HG03460 (cell line): ENCODE measurements at regions not wholly inside any gene's neighbourhood (a gene's known extent, or its start where the extent isn't known, plus 50 kb on each side); places are given as distances from the start of the nearest gene placed in this dataset.

Source experiments
- ATAC-seq: cut with Tn5 transposase; IDR thresholded peaks from one replicate; pipeline ENCODE4 v1.9.1; 2021; ENCODE audit not compliant: unreplicated experiment

- ATAC-seq: no peak
Measured at GRCh38 chr1:217012659-217013058, 289.4 kb upstream of the ESRRG start.

GRCh38 chr1:217011097-217011496, 287.9 kb upstream of the ESRRG start:
- no peak for ATAC-seq

GRCh38 chr1:217010253-217010652, 287.0 kb upstream of the ESRRG start:
- ATAC-seq: no peak

- no peak for ATAC-seq
Measured at GRCh38 chr1:217009376-217009775, 286.1 kb upstream of the ESRRG start.

- ATAC-seq: no peak
Measured at GRCh38 chr1:217004776-217005436, 281.7 kb upstream of the ESRRG start.

GRCh38 chr1:217003355-217003754, 280.1 kb upstream of the ESRRG start:
- ATAC-seq: no peak

GRCh38 chr1:216997831-216998230, 274.6 kb upstream of the ESRRG start:
- ATAC-seq: no peak

- no peak for ATAC-seq
Measured at GRCh38 chr1:216997069-216997468, 273.8 kb upstream of the ESRRG start.

GRCh38 chr1:216984536-216984935, 261.3 kb upstream of the ESRRG start:
- no peak for ATAC-seq

- ATAC-seq: no peak
Measured at GRCh38 chr1:216983823-216984222, 260.6 kb upstream of the ESRRG start.

- no peak for ATAC-seq
Measured at GRCh38 chr1:216961516-216961915, 238.3 kb upstream of the ESRRG start.

- no peak for ATAC-seq
Measured at GRCh38 chr1:216960716-216961115, 237.5 kb upstream of the ESRRG start.

- ATAC-seq: no peak
Measured at GRCh38 chr1:216958569-216958968, 235.3 kb upstream of the ESRRG start.

- ATAC-seq: no peak
Measured at GRCh38 chr1:216953495-216953894, 230.3 kb upstream of the ESRRG start.

GRCh38 chr1:216952864-216953263, 229.6 kb upstream of the ESRRG start:
- no peak for ATAC-seq

GRCh38 chr1:216945538-216946080, 222.4 kb upstream of the ESRRG start:
- no peak for ATAC-seq

- ATAC-seq: no peak
Measured at GRCh38 chr1:216944864-216945510, 221.8 kb upstream of the ESRRG start.

- no peak for ATAC-seq
Measured at GRCh38 chr1:216937491-216937890, 214.3 kb upstream of the ESRRG start.

- no peak for ATAC-seq
Measured at GRCh38 chr1:216936779-216937178, 213.6 kb upstream of the ESRRG start.

- ATAC-seq: no peak
Measured at GRCh38 chr1:216935901-216936300, 212.7 kb upstream of the ESRRG start.

GRCh38 chr1:216932424-216932823, 209.2 kb upstream of the ESRRG start:
- no peak for ATAC-seq

GRCh38 chr1:216929870-216930582, 206.8 kb upstream of the ESRRG start:
- no peak for ATAC-seq
